Chondrocyte (in vitro differentiated cells): ENCODE measurements at regions not wholly inside any gene's neighbourhood (a gene's known extent, or its start where the extent isn't known, plus 50 kb on each side); places are given as distances from the start of the nearest gene placed in this dataset.
A peak's percentile ranks its signal among the peaks of the same experiment; 100 is the strongest.

Experiments used
- DNase-seq: peaks from one replicate; pipeline ENCODE4 v3.0.0; 2021; ENCODE audit warnings: mixed read lengths, low spot score
- H3K27ac Mint-ChIP-seq: one replicate; pipeline ENCODE4 v1.8.0; 2021; ENCODE audit warnings: mild to moderate bottlenecking, moderate library complexity, mixed read lengths; ENCODE audit not compliant: unreplicated experiment
- H3K27me3 Mint-ChIP-seq: 2 replicates; pipeline ENCODE4 v1.8.0; 2021; ENCODE audit warnings: low read depth, mixed read lengths
- H3K36me3 Mint-ChIP-seq: 2 replicates; pipeline ENCODE4 v1.8.0; 2021; ENCODE audit warnings: low read depth, mixed read lengths
- H3K4me1 Mint-ChIP-seq: 2 replicates; pipeline ENCODE4 v1.8.0; 2021; ENCODE audit warnings: low read depth, mild to moderate bottlenecking, mixed read lengths
- H3K4me3 Mint-ChIP-seq: one replicate; pipeline ENCODE4 v1.8.0; 2021; ENCODE audit warnings: mild to moderate bottlenecking, moderate library complexity, mixed read lengths; ENCODE audit not compliant: unreplicated experiment
- H3K9me3 Mint-ChIP-seq: 2 replicates; pipeline ENCODE4 v1.8.0; 2021; ENCODE audit warnings: low read depth, mixed read lengths
- CTCF ChIP-seq: fragments of 200-600 bp; sonication (generic); IDR thresholded peaks from 2 replicates; pipeline ENCODE4 v1.5.0; 2021; ENCODE audit warnings: antibody characterized with exemption, mild to moderate bottlenecking, moderate library complexity

GRCh38 chr6:97548354-97548753, 265.3 kb upstream of the MMS22L start:
- TF ChIP-seq CTCF, result no peak
- no peaks in the 10 kb centered on the region for H3K36me3 Mint-ChIP-seq

GRCh38 chr6:97557355-97557754, 274.3 kb upstream of the MMS22L start:
- H3K27ac Mint-ChIP-seq, result no peak overlapping the region
- no peak overlapping the region for H3K4me3 Mint-ChIP-seq
- peaks cover 17% of the 10 kb centered on the region for H3K27me3 Mint-ChIP-seq
- TF ChIP-seq CTCF, result no peak
- H3K36me3 Mint-ChIP-seq, result no peaks in the 10 kb centered on the region
- H3K9me3 Mint-ChIP-seq, result peaks cover 4% of the 10 kb centered on the region
- no peaks in the 10 kb centered on the region for H3K4me1 Mint-ChIP-seq
- DNase-seq, result no peak

More at GRCh38 chr6:97548354-97548753, 265.3 kb upstream of the MMS22L start:
- Mint-ChIP-seq H3K27me3 (peaks cover 2% of the 10 kb centered on the region), H3K4me1 (no peaks in the 10 kb centered on the region), H3K4me3 (no peak overlapping the region), H3K27ac (no peak overlapping the region), H3K9me3 (peaks cover 17% of the 10 kb centered on the region)
- DNase-seq, result no peak

GRCh38 chr6:97563529-97563928, 280.5 kb upstream of the MMS22L start:
- no peak for TF ChIP-seq CTCF
- H3K4me1 Mint-ChIP-seq, result no peaks in the 10 kb centered on the region
- H3K27ac Mint-ChIP-seq, result no peak overlapping the region
- no peak for DNase-seq
- no peaks in the 10 kb centered on the region for H3K36me3 Mint-ChIP-seq
- peaks cover 12% of the 10 kb centered on the region for H3K27me3 Mint-ChIP-seq
- peaks cover 4% of the 10 kb centered on the region for H3K9me3 Mint-ChIP-seq
- no peak overlapping the region for H3K4me3 Mint-ChIP-seq

GRCh38 chr6:97572943-97573342, 289.9 kb upstream of the MMS22L start:
- no peaks in the 10 kb centered on the region for H3K9me3 Mint-ChIP-seq
- no peak overlapping the region for H3K27ac Mint-ChIP-seq
- peaks cover 31% of the 10 kb centered on the region for H3K27me3 Mint-ChIP-seq
- no peaks in the 10 kb centered on the region for H3K4me1 Mint-ChIP-seq
- no peaks in the 10 kb centered on the region for H3K36me3 Mint-ChIP-seq
- TF ChIP-seq CTCF, result no peak
- H3K4me3 Mint-ChIP-seq, result no peak overlapping the region
- DNase-seq, result no peak

- no peak overlapping the region for H3K4me3 Mint-ChIP-seq
- TF ChIP-seq CTCF, result peak; percentile 76
- no peaks in the 10 kb centered on the region for H3K36me3 Mint-ChIP-seq
- H3K9me3 Mint-ChIP-seq, result no peaks in the 10 kb centered on the region
- no peaks in the 10 kb centered on the region for H3K4me1 Mint-ChIP-seq
- no peak for DNase-seq
- peaks cover 10% of the 10 kb centered on the region for H3K27me3 Mint-ChIP-seq
- no peak overlapping the region for H3K27ac Mint-ChIP-seq
These were observed 303.3 kb upstream of the MMS22L start for GRCh38 chr6:97586344-97586743.
